Astrocyte (in vitro differentiated cells and primary cell): ENCODE measurements at regions not wholly inside any gene's neighbourhood (a gene's known extent, or its start where the extent isn't known, plus 50 kb on each side); places are given as distances from the start of the nearest gene placed in this dataset.
"Not testable (repeated sequence)": the region's sequence is repeated elsewhere in the genome, so short reads cannot be mapped to it uniquely, and the experiment has no call there.

ENCODE experiments used
- DNase-seq: peaks from one replicate; pipeline ENCODE4 v3.0.0-alpha.2; 2010; ENCODE audit warnings: low read depth
- FAIRE-seq: peaks from 2 replicates; lab custom pipeline; 2011; peaks lifted over from hg19 to GRCh38; lab: Jason Lieb, UNC
- H2AFZ ChIP-seq: 2 replicates; pipeline ENCODE4 v1.6.0; 2012; ENCODE audit warnings: low read depth, low read length, inconsistent platforms
- H3K27ac ChIP-seq: 2 replicates; pipeline ENCODE4 v1.5.1; 2011; ENCODE audit warnings: low read depth, low read length, inconsistent platforms
- H3K27me3 ChIP-seq: 2 replicates; pipeline ENCODE4 v1.6.0; 2011; ENCODE audit warnings: low read length, inconsistent platforms; ENCODE audit not compliant: insufficient read depth
- H3K36me3 ChIP-seq: 2 replicates; pipeline ENCODE4 v1.5.1; 2011; ENCODE audit warnings: low read length, inconsistent platforms; ENCODE audit not compliant: insufficient read depth
- H3K4me1 ChIP-seq: 2 replicates; pipeline ENCODE4 v1.5.1; 2011; ENCODE audit warnings: low read length, inconsistent platforms; ENCODE audit not compliant: insufficient read depth
- H3K4me2 ChIP-seq: 2 replicates; pipeline ENCODE4 v1.6.0; 2012; ENCODE audit warnings: low read length, inconsistent platforms
- H3K4me3 ChIP-seq: 2 replicates; pipeline ENCODE4 v1.5.1; 2011; ENCODE audit warnings: low read depth, mild to moderate bottlenecking, low read length, inconsistent platforms; ENCODE audit not compliant: insufficient read depth
- H3K79me2 ChIP-seq: 2 replicates; pipeline ENCODE4 v1.6.0; 2012; ENCODE audit warnings: mild to moderate bottlenecking, low read length, inconsistent platforms; ENCODE audit not compliant: insufficient read depth
- H3K9ac ChIP-seq: 2 replicates; pipeline ENCODE4 v1.6.0; 2012; ENCODE audit warnings: mild to moderate bottlenecking, low read length, inconsistent platforms
- H3K9me3 ChIP-seq: 2 replicates; pipeline ENCODE4 v1.5.1; 2012; ENCODE audit warnings: low read depth, mild to moderate bottlenecking, low read length, inconsistent platforms; ENCODE audit not compliant: insufficient read depth
- H4K20me1 ChIP-seq: 2 replicates; pipeline ENCODE4 v1.6.0; 2012; ENCODE audit warnings: low read length, inconsistent platforms; ENCODE audit not compliant: insufficient read depth
- H3K27ac Mint-ChIP-seq: one replicate; pipeline ENCODE4 v1.8.0; 2021; ENCODE audit warnings: mild to moderate bottlenecking, mixed read lengths; ENCODE audit not compliant: unreplicated experiment
- H3K27me3 Mint-ChIP-seq: one replicate; pipeline ENCODE4 v1.8.0; 2021; ENCODE audit warnings: low read depth, mixed read lengths; ENCODE audit not compliant: unreplicated experiment
- H3K36me3 Mint-ChIP-seq: one replicate; pipeline ENCODE4 v1.8.0; 2021; ENCODE audit warnings: low read depth, mixed read lengths; ENCODE audit not compliant: unreplicated experiment
- H3K4me1 Mint-ChIP-seq: one replicate; pipeline ENCODE4 v1.8.0; 2021; ENCODE audit warnings: low read depth, mixed read lengths; ENCODE audit not compliant: unreplicated experiment
- H3K4me3 Mint-ChIP-seq: one replicate; pipeline ENCODE4 v1.8.0; 2021; ENCODE audit warnings: mild to moderate bottlenecking, moderate library complexity, mixed read lengths; ENCODE audit not compliant: unreplicated experiment
- H3K9me3 Mint-ChIP-seq: one replicate; pipeline ENCODE4 v1.8.0; 2021; ENCODE audit warnings: mild to moderate bottlenecking, mixed read lengths; ENCODE audit not compliant: unreplicated experiment
- EZH2 ChIP-seq: IDR thresholded peaks from 2 replicates; pipeline ENCODE4 v1.6.1; 2012; ENCODE audit warnings: mild to moderate bottlenecking, low read length, inconsistent platforms; ENCODE audit not compliant: insufficient read depth
- TF ChIP-seq, protein P1 (sequence below): IDR thresholded peaks from 2 replicates; pipeline ENCODE4 v1.5.1; 2011; ENCODE audit warnings: low read depth, mild to moderate bottlenecking, inconsistent platforms, low read length, moderate library complexity; ENCODE audit not compliant: insufficient read depth

DNA sequence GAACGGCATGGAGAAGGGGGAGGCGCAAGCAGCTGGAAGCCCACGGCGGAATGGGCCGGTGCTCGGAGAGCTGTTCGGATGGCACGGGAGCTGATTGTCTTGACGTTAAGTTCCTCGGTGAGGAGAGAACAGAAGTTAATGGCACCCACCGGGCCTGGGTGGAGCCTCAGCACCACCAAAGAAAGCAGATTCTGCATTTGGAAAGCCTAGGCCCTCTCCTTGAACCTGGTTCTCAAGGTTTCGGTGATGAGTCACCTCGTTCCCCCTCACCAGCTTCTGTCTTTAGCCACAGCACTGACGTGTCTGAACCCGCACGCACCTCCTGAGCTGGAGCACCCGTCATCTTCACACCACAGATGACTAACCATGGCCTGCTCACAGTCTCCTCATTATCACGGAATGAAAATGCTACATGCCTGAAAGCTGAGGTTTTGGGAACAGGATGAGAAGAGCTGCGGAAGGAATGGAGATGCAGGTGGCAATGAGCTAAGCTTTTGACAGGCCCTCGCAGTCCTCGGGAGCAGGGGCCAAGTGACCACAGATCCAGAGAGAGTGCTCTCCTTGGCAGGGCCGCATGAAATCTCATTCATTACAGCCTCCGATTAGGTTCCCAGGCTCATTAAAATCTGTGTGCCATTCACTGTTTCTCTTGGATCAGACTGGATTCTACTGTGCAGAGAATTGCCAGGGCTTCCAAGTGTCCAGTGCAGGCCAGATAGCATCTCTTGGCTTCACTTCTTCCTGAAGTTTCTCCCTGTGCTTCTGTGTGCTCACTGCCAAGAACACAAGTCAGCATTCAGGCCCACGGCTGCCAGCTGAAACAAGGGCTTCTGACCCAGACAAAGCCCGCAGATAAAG is 96.3 kb upstream of the DLG1 start:
- H3K9me3 ChIP-seq = no peaks in the 10 kb centered on the region
- H3K9ac ChIP-seq = peak overlapping the region; percentile 87
- H3K27ac ChIP-seq = peak overlapping the region; percentile 99
- no peak overlapping the region for H3K4me3 Mint-ChIP-seq
- no peaks in the 10 kb centered on the region for H4K20me1 ChIP-seq
- H3K4me1 Mint-ChIP-seq = peaks cover 25% of the 10 kb centered on the region
- H3K27me3 ChIP-seq = no peaks in the 10 kb centered on the region
- peak overlapping the region; percentile 63 for H3K4me2 ChIP-seq
- H3K4me1 ChIP-seq = peaks cover 29% of the 10 kb centered on the region
- H3K36me3 ChIP-seq = no peaks in the 10 kb centered on the region
- peak; percentile 100 for DNase-seq
- peaks cover 7% of the 10 kb centered on the region for H3K27me3 Mint-ChIP-seq
- FAIRE-seq = peak; percentile 5
- no peaks in the 10 kb centered on the region for H3K79me2 ChIP-seq
- peaks cover 3% of the 10 kb centered on the region for H3K36me3 Mint-ChIP-seq
- no peak for TF ChIP-seq EZH2
- TF ChIP-seq, protein P1, sequence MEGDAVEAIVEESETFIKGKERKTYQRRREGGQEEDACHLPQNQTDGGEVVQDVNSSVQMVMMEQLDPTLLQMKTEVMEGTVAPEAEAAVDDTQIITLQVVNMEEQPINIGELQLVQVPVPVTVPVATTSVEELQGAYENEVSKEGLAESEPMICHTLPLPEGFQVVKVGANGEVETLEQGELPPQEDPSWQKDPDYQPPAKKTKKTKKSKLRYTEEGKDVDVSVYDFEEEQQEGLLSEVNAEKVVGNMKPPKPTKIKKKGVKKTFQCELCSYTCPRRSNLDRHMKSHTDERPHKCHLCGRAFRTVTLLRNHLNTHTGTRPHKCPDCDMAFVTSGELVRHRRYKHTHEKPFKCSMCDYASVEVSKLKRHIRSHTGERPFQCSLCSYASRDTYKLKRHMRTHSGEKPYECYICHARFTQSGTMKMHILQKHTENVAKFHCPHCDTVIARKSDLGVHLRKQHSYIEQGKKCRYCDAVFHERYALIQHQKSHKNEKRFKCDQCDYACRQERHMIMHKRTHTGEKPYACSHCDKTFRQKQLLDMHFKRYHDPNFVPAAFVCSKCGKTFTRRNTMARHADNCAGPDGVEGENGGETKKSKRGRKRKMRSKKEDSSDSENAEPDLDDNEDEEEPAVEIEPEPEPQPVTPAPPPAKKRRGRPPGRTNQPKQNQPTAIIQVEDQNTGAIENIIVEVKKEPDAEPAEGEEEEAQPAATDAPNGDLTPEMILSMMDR = no peak
- no peak overlapping the region for H2AFZ ChIP-seq
- H3K9me3 Mint-ChIP-seq = no peaks in the 10 kb centered on the region
- peak overlapping the region; percentile 100 for H3K27ac Mint-ChIP-seq
- no peak overlapping the region for H3K4me3 ChIP-seq

DNA sequence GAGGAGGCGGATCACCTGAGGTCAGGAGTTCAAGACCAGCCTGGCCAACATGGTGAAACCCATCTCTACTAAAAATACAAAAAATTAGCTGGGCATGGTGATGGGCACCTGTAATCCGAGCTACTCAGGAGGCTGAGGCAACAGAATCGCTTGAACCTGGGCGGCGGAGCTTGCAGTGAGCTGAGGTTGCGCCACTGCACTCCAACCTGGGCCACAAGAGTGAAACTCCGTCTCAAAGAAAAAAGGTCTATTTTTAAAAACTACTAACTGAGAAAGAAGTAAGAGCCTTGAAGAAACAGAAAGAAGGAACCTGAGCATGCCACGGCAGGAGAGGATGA is 95.7 kb upstream of the DLG1 start:
- H3K9ac ChIP-seq = peak overlapping the region; percentile 76
- not testable (repeated sequence) for H3K79me2 ChIP-seq, H3K4me3 ChIP-seq, DNase-seq, H3K36me3 Mint-ChIP-seq, H4K20me1 ChIP-seq, H2AFZ ChIP-seq, H3K9me3 Mint-ChIP-seq, H3K36me3 ChIP-seq, H3K27me3 Mint-ChIP-seq, FAIRE-seq, H3K27me3 ChIP-seq, H3K9me3 ChIP-seq, H3K4me3 Mint-ChIP-seq
- Mint-ChIP-seq H3K27ac (peak overlapping the region; percentile 100), H3K4me1 (peaks cover 25% of the 10 kb centered on the region)
- H3K4me2 ChIP-seq = peak overlapping the region; percentile 43
- peaks cover 29% of the 10 kb centered on the region for H3K4me1 ChIP-seq
- H3K27ac ChIP-seq = peak overlapping the region; percentile 99

DNA sequence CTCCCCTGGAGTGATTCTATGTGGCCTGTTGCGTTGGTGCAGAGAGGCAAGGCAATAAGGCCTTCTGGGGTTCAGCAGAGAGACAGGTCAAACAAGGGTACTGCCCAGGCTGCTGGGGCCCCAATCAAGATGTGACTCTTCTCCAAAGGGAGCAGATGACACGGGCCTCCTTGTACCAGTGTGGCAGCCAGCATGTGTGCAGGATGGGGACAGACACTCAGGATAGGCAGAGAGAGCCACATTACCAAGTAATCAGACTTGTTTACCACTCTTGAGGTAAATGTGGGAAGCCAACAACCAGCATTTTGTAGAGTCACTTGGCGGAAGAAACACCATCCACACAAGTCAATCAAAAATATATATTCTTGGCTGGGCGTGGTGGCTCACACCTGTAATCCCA is 95.3 kb upstream of the DLG1 start:
- H3K4me3 ChIP-seq = no peak overlapping the region
- FAIRE-seq (no peak), DNase-seq (no peak)
- H3K4me3 Mint-ChIP-seq = peak overlapping the region; percentile 60
- peaks cover 3% of the 10 kb centered on the region for H3K27me3 ChIP-seq
- no peaks in the 10 kb centered on the region for H3K9me3 ChIP-seq
- H3K9me3 Mint-ChIP-seq = no peaks in the 10 kb centered on the region
- TF ChIP-seq EZH2 = no peak
- TF ChIP-seq, protein P1 = no peak
- peak overlapping the region; percentile 43 for H3K4me2 ChIP-seq
- H3K4me1 ChIP-seq = peaks cover 29% of the 10 kb centered on the region
- H3K27ac Mint-ChIP-seq = peak overlapping the region; percentile 100
- no peaks in the 10 kb centered on the region for H3K36me3 ChIP-seq
- peak overlapping the region; percentile 99 for H3K27ac ChIP-seq
- no peaks in the 10 kb centered on the region for H3K79me2 ChIP-seq
- peak overlapping the region; percentile 76 for H3K9ac ChIP-seq
- H3K36me3 Mint-ChIP-seq = peaks cover 2% of the 10 kb centered on the region
- no peak overlapping the region for H2AFZ ChIP-seq
- H3K4me1 Mint-ChIP-seq = peaks cover 25% of the 10 kb centered on the region
- H3K27me3 Mint-ChIP-seq = peaks cover 13% of the 10 kb centered on the region
- no peaks in the 10 kb centered on the region for H4K20me1 ChIP-seq
